Posterior cingulate gyrus (tissue), 11 donors: ENCODE measurements at regions not wholly inside any gene's neighbourhood (a gene's known extent, or its start where the extent isn't known, plus 50 kb on each side); places are given as distances from the start of the nearest gene placed in this dataset.
A peak's percentile ranks its signal among the peaks of the same experiment; 100 is the strongest.

ENCODE experiments used
- DNase-seq, 10 donors: peaks; one replicate each; pipeline versions ENCODE4 v3.0.0 to v3.0.0-alpha.2; 2020 to 2021; ENCODE audit warnings: mixed read lengths in 3 of 10
- intact Hi-C: fragments of 100-400 bp; cut with DNase I; formaldehyde crosslinking; loops from one replicate; pipeline ENCODE4 v1.15.1; 2023

GRCh38 chr2:58973811-58974281 is 732.7 kb upstream of the FANCL start:
- intact Hi-C loops: no loop called here
- no peak for DNase-seq

- intact Hi-C loops: no loop called here
These were observed 731.6 kb upstream of the FANCL start for GRCh38 chr2:58972737-58973136.

GRCh38 chr2:58971511-58972360 is 730.6 kb upstream of the FANCL start:
- no peak for DNase-seq

More at GRCh38 chr2:58972737-58973136, 731.6 kb upstream of the FANCL start:
- DNase-seq: no peak

GRCh38 chr2:58970365-58970764 is 729.2 kb upstream of the FANCL start:
- no peak for DNase-seq
- intact Hi-C loops: no loop called here

More at GRCh38 chr2:58971511-58972360, 730.6 kb upstream of the FANCL start:
- intact Hi-C loops: no loop called here

- intact Hi-C loops: no loop called here
- no peak for DNase-seq
These were observed 727.8 kb upstream of the FANCL start for GRCh38 chr2:58968885-58969284.

- intact Hi-C loops: no loop called here
- DNase-seq: peak in 1 of 10 donors; percentile 8
These were observed 726.6 kb upstream of the FANCL start for GRCh38 chr2:58967736-58968135.

- intact Hi-C loops: no loop called here
- DNase-seq: no peak
These were observed 724.5 kb upstream of the FANCL start for GRCh38 chr2:58965602-58966001.

GRCh38 chr2:58959996-58960395 is 718.9 kb upstream of the FANCL start:
- intact Hi-C loops: no loop called here
- DNase-seq: no peak

GRCh38 chr2:58957188-58957840 is 716.2 kb upstream of the FANCL start:
- DNase-seq: no peak
- intact Hi-C loops: no loop called here

- DNase-seq: no peak
- intact Hi-C loops: no loop called here
These were observed 713.8 kb upstream of the FANCL start for GRCh38 chr2:58954880-58955385.

GRCh38 chr2:58951722-58952121 is 710.6 kb upstream of the FANCL start:
- intact Hi-C loops: no loop called here
- DNase-seq: no peak

GRCh38 chr2:58950795-58951462 is 709.8 kb upstream of the FANCL start:
- DNase-seq: peak in 4 of 10 donors; percentile 15 to 86 (median 70)
- intact Hi-C loops: no loop called here

- intact Hi-C loops: no loop called here
- DNase-seq: no peak
These were observed 698.3 kb upstream of the FANCL start for GRCh38 chr2:58939388-58939787.

- no peak for DNase-seq
- intact Hi-C loops: no loop called here
These were observed 697.9 kb upstream of the FANCL start for GRCh38 chr2:58938988-58939387.

- DNase-seq: no peak
- intact Hi-C loops: no loop called here
These were observed 691.7 kb upstream of the FANCL start for GRCh38 chr2:58932801-58933200.

- intact Hi-C loops: no loop called here
- peak in 4 of 10 donors; percentile 13 to 86 (median 55) for DNase-seq
These were observed 689.4 kb upstream of the FANCL start for GRCh38 chr2:58930537-58930936.

GRCh38 chr2:58928973-58929372 is 687.8 kb upstream of the FANCL start:
- DNase-seq: no peak
- intact Hi-C loops: no loop called here

GRCh38 chr2:58928391-58928790 is 687.3 kb upstream of the FANCL start:
- DNase-seq: no peak
- intact Hi-C loops: no loop called here

GRCh38 chr2:58926112-58926511 is 685.0 kb upstream of the FANCL start:
- intact Hi-C loops: no loop called here
- no peak for DNase-seq

- DNase-seq: peak in 9 of 10 donors; percentile 22 to 91 (median 58)
- intact Hi-C loops: no loop called here
These were observed 684.6 kb upstream of the FANCL start for GRCh38 chr2:58925676-58926081.

- intact Hi-C loops: no loop called here
- DNase-seq: no peak
These were observed 682.7 kb upstream of the FANCL start for GRCh38 chr2:58923869-58924268.
